CD14-positive monocyte (primary cell): ENCODE measurements at regions not wholly inside any gene's neighbourhood (a gene's known extent, or its start where the extent isn't known, plus 50 kb on each side); places are given as distances from the start of the nearest gene placed in this dataset.

ENCODE experiments used
- DNase-seq, 3 donors: peaks; one replicate each; pipeline ENCODE4 v3.0.0-alpha.2; 2011 to 2022
- H2AFZ ChIP-seq: 2 replicates; pipeline ENCODE4 v1.6.0; 2012; ENCODE audit warnings: mild to moderate bottlenecking, low read depth, low read length, inconsistent platforms; ENCODE audit not compliant: insufficient read depth, poor library complexity, severe bottlenecking
- H3K27ac ChIP-seq, 2 donors: 1 replicate in 1 of 2; 2 replicates in 1 of 2; pipeline ENCODE4 v1.5.1; 2012 to 2013; ENCODE audit warnings: low read length in 2 of 2, control low read depth in 1 of 2, inconsistent platforms in 1 of 2, low read depth in 1 of 2, mild to moderate bottlenecking in 1 of 2
- H3K27me3 ChIP-seq, 2 donors: one replicate each; pipeline versions ENCODE4 v1.6.0 to v1.6.1; 2011 to 2013; ENCODE audit warnings: low read length in 2 of 2; ENCODE audit not compliant: control insufficient read depth in 2 of 2, insufficient read depth in 2 of 2
- H3K36me3 ChIP-seq, 2 donors: replicated peaks in 1 of 2; 1 replicate in 1 of 2; 2 replicates in 1 of 2; pipeline versions ENCODE4 v1.5.1 to v1.6.1; 2012 to 2013; ENCODE audit warnings: low read length in 2 of 2, control low read depth in 1 of 2, inconsistent platforms in 1 of 2, mild to moderate bottlenecking in 1 of 2; ENCODE audit not compliant: insufficient read depth in 2 of 2, control insufficient read depth in 1 of 2
- H3K4me1 ChIP-seq, 2 donors: 1 replicate in 1 of 2; 2 replicates in 1 of 2; pipeline versions ENCODE4 v1.5.1 to v1.6.1; 2012 to 2013; ENCODE audit warnings: low read length in 2 of 2, control low read depth in 1 of 2, inconsistent platforms in 1 of 2, mild to moderate bottlenecking in 1 of 2, moderate library complexity in 1 of 2; ENCODE audit not compliant: insufficient read depth in 2 of 2, control insufficient read depth in 1 of 2
- H3K4me2 ChIP-seq: replicated peaks from 2 replicates; pipeline ENCODE3; 2012; ENCODE audit warnings: low read length, moderate library complexity, mild to moderate bottlenecking; ENCODE audit not compliant: poor library complexity, severe bottlenecking; ENCODE audit errors: extremely low read depth
- H3K4me3 ChIP-seq, 3 experiments: fragments of 200-600 bp in 1 of 3; sonication (generic) in 1 of 3; replicated peaks in 1 of 3; 1 replicate in 2 of 3; 2 replicates in 1 of 3; pipeline ENCODE4 v1.5.1; 2011 to 2013; ENCODE audit warnings: low read length in 3 of 3, mild to moderate bottlenecking in 3 of 3, control low read depth in 2 of 3, low read depth in 2 of 3, inconsistent platforms in 1 of 3, moderate library complexity in 1 of 3
- H3K79me2 ChIP-seq: 2 replicates; pipeline ENCODE4 v1.6.0; 2012; ENCODE audit warnings: mild to moderate bottlenecking, control low read depth, inconsistent platforms, low read length, moderate library complexity; ENCODE audit not compliant: insufficient read depth
- H3K9ac ChIP-seq: 2 replicates; pipeline ENCODE4 v1.6.0; 2017; ENCODE audit warnings: low read length, mild to moderate bottlenecking; ENCODE audit not compliant: insufficient read depth, poor library complexity, severe bottlenecking
- H3K9me3 ChIP-seq, 2 donors: replicated peaks in 1 of 2; 1 replicate in 1 of 2; 2 replicates in 1 of 2; pipeline versions ENCODE4 v1.5.1 to v1.6.1; 2012 to 2013; ENCODE audit warnings: low read length in 2 of 2, control low read depth in 1 of 2; ENCODE audit not compliant: control insufficient read depth in 1 of 2, insufficient read depth in 1 of 2
- H4K20me1 ChIP-seq: 2 replicates; pipeline ENCODE4 v1.6.0; 2012; ENCODE audit warnings: mild to moderate bottlenecking, low read length, control low read depth, moderate library complexity; ENCODE audit not compliant: insufficient read depth
- H3K27ac Mint-ChIP-seq, 7 donors: one replicate each; pipeline ENCODE4 v1.8.0; 2020; ENCODE audit warnings: mild to moderate bottlenecking in 7 of 7, mixed read lengths in 7 of 7, moderate library complexity in 6 of 7, inconsistent platforms in 2 of 7
- H3K27me3 Mint-ChIP-seq, 3 donors: one replicate each; pipeline ENCODE4 v1.8.0; 2021 to 2022; ENCODE audit warnings: low read depth in 3 of 3, mild to moderate bottlenecking in 3 of 3, mixed read lengths in 3 of 3, moderate library complexity in 3 of 3, inconsistent platforms in 1 of 3
- H3K36me3 Mint-ChIP-seq, 2 donors: one replicate each; pipeline ENCODE4 v1.8.0; 2020; ENCODE audit warnings: mixed read lengths in 2 of 2, inconsistent platforms in 1 of 2, mild to moderate bottlenecking in 1 of 2
- H3K4me1 Mint-ChIP-seq: one replicate; pipeline ENCODE4 v1.8.0; 2020; ENCODE audit warnings: mild to moderate bottlenecking, mixed read lengths
- H3K4me3 Mint-ChIP-seq, 2 donors: one replicate each; pipeline ENCODE4 v1.8.0; 2020; ENCODE audit warnings: mild to moderate bottlenecking in 2 of 2, mixed read lengths in 2 of 2, moderate library complexity in 1 of 2
- H3K9me3 Mint-ChIP-seq, 7 donors: one replicate each; pipeline ENCODE4 v1.8.0; 2020 to 2022; ENCODE audit warnings: mixed read lengths in 7 of 7, mild to moderate bottlenecking in 6 of 7, moderate library complexity in 6 of 7, inconsistent platforms in 2 of 7
- WGBS: methylation state at CpG from one replicate; pipeline ENCODE4 v1.1.5; 2013; ENCODE audit warnings: missing lambda C conversion rate; ENCODE audit not compliant: insufficient coverage; 5-methylcytosine and 5-hydroxymethylcytosine counted together
- intact Hi-C, 2 donors: fragments of 100-400 bp; cut with micrococcal nuclease; formaldehyde crosslinking; loops; one replicate each; pipeline versions ENCODE4 v1.15.0 to v1.15.1; 2023
- TF ChIP-seq, protein P1 (sequence below): fragments of 200-600 bp; IDR thresholded peaks from one replicate; pipeline ENCODE4 v1.8.0; 2022; ENCODE audit warnings: antibody characterized with exemption, mild to moderate bottlenecking

GRCh38 chr12:127579446-127579845 lies 687.5 kb upstream of the TMEM132C start:
- Histone ChIP-seq H3K27ac (no peak overlapping the region), H4K20me1 (no peaks in the 10 kb centered on the region), H3K4me1 (no peaks in the 10 kb centered on the region), H3K4me2 (no peak overlapping the region), H3K36me3 (no peaks in the 10 kb centered on the region), H3K79me2 (no peaks in the 10 kb centered on the region), H3K27me3 (no peaks in the 10 kb centered on the region), H3K9me3 (no peaks in the 10 kb centered on the region), H3K9ac (no peak overlapping the region), H2AFZ (no peak overlapping the region), H3K4me3 (no peak overlapping the region)
- no peak overlapping the region for H3K27ac Mint-ChIP-seq
- H3K4me1 Mint-ChIP-seq = no peaks in the 10 kb centered on the region
- intact Hi-C loops = no loop called here
- no peak for DNase-seq
- no peak overlapping the region for H3K4me3 Mint-ChIP-seq
- TF ChIP-seq, protein P1, sequence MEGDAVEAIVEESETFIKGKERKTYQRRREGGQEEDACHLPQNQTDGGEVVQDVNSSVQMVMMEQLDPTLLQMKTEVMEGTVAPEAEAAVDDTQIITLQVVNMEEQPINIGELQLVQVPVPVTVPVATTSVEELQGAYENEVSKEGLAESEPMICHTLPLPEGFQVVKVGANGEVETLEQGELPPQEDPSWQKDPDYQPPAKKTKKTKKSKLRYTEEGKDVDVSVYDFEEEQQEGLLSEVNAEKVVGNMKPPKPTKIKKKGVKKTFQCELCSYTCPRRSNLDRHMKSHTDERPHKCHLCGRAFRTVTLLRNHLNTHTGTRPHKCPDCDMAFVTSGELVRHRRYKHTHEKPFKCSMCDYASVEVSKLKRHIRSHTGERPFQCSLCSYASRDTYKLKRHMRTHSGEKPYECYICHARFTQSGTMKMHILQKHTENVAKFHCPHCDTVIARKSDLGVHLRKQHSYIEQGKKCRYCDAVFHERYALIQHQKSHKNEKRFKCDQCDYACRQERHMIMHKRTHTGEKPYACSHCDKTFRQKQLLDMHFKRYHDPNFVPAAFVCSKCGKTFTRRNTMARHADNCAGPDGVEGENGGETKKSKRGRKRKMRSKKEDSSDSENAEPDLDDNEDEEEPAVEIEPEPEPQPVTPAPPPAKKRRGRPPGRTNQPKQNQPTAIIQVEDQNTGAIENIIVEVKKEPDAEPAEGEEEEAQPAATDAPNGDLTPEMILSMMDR = no peak
- peaks cover 1 to 12% (median 2%) of the 10 kb centered on the region in 7 donors for H3K9me3 Mint-ChIP-seq
- H3K27me3 Mint-ChIP-seq = peaks cover 0 to 1% (median 0%) of the 10 kb centered on the region in 3 donors
- no peaks in the 10 kb centered on the region for H3K36me3 Mint-ChIP-seq
- WGBS = no CpG with 5 or more reads among the region's 1 CpG

DNA sequence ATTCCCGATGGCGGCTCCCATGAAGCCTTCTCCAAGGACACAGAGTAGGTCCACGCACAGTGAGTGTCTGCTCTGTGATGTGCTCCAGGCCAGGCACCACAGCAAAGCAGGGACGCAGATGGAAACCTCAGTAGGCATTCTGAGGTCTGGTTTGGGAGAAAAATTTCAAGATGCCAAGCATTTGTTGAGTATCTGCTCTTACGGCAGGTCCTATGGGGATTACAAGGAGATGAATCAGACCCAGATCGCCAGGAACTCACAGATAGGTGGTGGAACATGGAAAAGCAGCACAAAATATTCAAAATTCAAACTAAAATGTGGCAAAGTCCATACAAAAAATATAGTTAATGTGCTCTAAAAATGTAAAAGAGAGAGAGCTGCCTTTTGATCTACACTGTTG lies 684.9 kb upstream of the TMEM132C start:
- Histone ChIP-seq H3K4me1 (no peaks in the 10 kb centered on the region), H3K27ac (no peak overlapping the region), H3K9me3 (peaks cover 0 to 8% of the 10 kb centered on the region in 2 donors), H3K4me3 (no peak overlapping the region), H2AFZ (no peak overlapping the region), H3K4me2 (no peak overlapping the region), H4K20me1 (no peaks in the 10 kb centered on the region), H3K79me2 (no peaks in the 10 kb centered on the region), H3K36me3 (no peaks in the 10 kb centered on the region), H3K9ac (no peak overlapping the region), H3K27me3 (no peaks in the 10 kb centered on the region)
- no peaks in the 10 kb centered on the region for H3K4me1 Mint-ChIP-seq
- intact Hi-C loops = no loop called here
- H3K4me3 Mint-ChIP-seq = no peak overlapping the region
- TF ChIP-seq, protein P1 = no peak
- no peak for DNase-seq
- no peaks in the 10 kb centered on the region for H3K36me3 Mint-ChIP-seq
- 90% methylated on average over 2 of the region's 6 CpGs for WGBS
- no peak overlapping the region for H3K27ac Mint-ChIP-seq
- peaks cover 0 to 9% (median 4%) of the 10 kb centered on the region in 7 donors for H3K9me3 Mint-ChIP-seq
- no peaks in the 10 kb centered on the region for H3K27me3 Mint-ChIP-seq
